Right hindlimb (tissue), 1 donor: ENCODE measurements at regions not wholly inside any gene's neighbourhood (a gene's known extent, or its start where the extent isn't known, plus 50 kb on each side); places are given as distances from the start of the nearest gene placed in this dataset.
A peak's percentile ranks its signal among the peaks of the same experiment; 100 is the strongest.
"Not testable (repeated sequence)": the region's sequence is repeated elsewhere in the genome, so short reads cannot be mapped to it uniquely, and the experiment has no call there.

Source experiments
- DNase-seq: peaks from one replicate; pipeline ENCODE4 v3.0.0-alpha.2; 2018

DNA sequence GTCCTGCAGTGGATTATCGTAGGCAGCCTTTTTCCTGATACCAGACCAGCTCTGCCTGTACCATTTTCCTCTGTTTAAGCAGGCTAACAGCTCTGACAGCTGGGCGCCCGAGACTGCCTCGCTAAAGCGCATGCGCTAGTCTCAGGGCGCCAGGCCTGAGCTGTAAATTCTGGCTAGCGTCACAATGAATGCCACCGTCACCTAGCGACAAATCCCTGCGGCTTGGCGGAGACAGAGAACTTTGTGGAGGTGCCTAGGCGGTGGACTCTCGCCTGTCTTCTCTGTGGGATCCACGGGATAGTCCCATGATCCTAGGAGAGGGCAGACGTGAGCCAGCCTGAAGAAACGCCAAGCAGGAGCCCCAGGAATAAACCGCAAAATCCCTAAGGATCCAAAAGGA, 573.9 kb downstream of the KCNJ18 start:
- no peak for DNase-seq

DNA sequence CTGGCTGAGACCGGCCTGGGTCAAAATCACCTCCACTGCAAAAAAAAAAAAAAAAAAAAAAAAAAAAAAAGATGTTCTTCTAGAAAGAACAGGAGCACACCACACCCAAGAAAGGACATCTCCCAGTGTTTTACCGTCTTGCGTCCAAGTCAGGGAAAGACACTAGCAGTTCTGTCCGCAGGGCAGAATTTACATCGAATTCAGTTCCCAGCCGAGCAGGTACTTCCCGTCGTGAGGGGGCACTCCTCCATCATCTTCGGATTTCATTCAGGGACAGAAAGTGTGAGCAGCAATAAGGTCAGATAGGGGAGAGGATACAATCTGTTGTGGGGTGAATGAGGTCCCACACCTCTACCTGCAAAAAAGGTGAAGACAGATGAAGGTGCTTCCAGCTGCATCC, 574.7 kb downstream of the KCNJ18 start:
- DNase-seq: no peak

GRCh38 chr17:22268214-22268911, 576.0 kb downstream of the KCNJ18 start:
- no peak for DNase-seq

GRCh38 chr17:22268912-22269220, 576.5 kb downstream of the KCNJ18 start:
- no peak for DNase-seq

- DNase-seq: no peak
Measured at GRCh38 chr17:22270381-22270780, 578.1 kb downstream of the KCNJ18 start.

- not testable (repeated sequence) for DNase-seq
Measured at GRCh38 chr17:22270809-22271208, 578.5 kb downstream of the KCNJ18 start.

GRCh38 chr17:22272363-22273146, 580.2 kb downstream of the KCNJ18 start:
- no peak for DNase-seq

DNA sequence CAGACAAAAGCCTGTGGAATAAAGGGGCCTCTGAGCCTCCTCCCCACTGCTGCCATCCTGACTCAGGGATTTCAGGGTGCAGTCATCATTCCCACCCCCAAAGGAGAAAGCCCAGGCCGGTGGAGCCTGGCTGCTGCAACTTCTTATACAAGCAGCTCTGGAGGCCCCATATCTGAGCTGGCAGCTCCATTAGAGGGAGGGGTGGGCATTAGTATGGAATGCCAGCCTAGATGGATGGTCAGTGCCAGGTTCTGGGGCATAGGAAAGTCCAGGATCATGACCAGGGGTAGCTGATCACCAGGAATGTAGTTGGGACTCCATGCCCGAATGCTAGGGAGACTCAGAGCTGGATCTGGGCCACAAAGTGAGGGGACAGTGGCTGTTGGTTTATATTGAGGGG, 581.0 kb downstream of the KCNJ18 start:
- no peak for DNase-seq

DNA sequence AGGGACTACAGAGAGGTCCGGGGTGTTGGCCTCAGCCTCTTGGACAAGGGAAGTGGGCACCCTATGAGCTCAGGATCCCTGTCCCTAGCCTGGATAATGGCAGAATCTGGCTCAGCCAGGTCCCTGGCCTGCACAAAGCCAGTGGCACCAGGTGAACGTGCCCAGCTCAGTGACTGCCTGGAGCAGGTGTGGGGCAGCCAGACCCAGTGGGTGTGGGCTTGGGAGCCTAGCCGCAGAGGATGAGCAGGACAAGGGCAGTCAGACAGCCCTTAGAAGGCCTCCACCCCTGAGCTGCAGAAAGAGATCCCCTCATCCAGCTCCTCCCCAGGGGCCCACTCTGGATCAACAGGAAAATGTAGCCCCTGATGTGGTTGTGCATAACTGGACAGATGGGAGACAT, 585.3 kb downstream of the KCNJ18 start:
- peak; percentile 2 for DNase-seq

GRCh38 chr17:22278302-22279275, 586.3 kb downstream of the KCNJ18 start:
- DNase-seq: peak; percentile 5

DNA sequence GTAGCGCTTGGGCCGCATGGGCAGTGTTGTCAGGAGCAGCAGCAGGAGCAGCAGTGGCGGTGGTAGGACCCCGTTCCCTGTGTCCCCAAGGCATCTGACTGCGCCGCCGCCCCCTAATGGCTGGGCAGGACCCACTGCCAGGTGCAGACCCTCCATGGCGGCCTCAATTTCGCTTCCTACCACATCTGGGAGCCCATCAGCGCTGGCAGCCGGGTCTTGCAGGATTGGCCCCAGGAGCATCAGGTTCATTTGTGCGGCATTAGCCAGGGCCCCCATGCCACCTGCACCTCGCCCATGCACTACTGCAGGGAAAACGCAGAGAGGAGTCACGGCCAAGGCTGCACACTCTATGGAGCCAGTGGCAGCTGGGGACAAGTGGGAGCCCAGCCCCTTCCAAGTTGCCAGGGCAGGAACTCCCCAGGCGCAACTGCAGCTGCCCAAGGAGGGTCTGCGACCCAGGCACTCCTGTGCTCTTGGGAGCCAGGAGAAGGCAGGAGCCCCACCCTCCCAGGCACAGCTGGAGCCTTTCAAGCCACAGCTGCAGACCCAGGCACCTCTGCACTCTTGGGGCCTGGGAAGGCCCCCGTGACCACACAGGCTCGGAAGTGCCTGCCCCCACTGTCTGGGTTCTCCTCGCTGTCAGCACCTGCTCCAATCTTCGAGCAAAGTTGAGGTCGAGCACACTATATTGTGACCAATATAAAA, 594.2 kb downstream of the KCNJ18 start:
- no peak for DNase-seq

- DNase-seq: not testable (repeated sequence)
Measured at GRCh38 chr17:22298484-22298951, 606.2 kb downstream of the KCNJ18 start.

- DNase-seq: no peak
Measured at GRCh38 chr17:22300177-22300576, 607.9 kb downstream of the KCNJ18 start.

GRCh38 chr17:22300731-22301352, 608.5 kb downstream of the KCNJ18 start:
- no peak for DNase-seq

DNA sequence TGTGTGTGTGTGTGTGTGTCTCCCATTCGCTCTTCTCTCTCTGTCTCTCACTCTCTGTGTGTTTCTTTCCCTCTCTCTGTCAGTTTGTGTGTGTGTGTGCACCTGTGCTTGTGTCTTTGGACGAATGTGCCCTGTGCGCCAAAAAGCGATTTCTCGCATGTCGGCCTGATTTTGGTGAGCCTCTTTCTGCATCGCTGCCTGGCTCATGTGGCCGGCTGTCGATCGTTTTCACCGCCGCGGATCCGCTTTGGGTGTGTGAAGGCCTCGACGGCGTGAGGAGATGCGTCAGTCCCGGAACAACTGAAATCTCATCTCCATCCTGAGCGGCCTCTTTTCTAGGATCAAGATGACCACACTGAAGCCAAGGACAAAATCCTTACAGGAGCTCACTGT, 609.0 kb downstream of the KCNJ18 start:
- no peak for DNase-seq

DNA sequence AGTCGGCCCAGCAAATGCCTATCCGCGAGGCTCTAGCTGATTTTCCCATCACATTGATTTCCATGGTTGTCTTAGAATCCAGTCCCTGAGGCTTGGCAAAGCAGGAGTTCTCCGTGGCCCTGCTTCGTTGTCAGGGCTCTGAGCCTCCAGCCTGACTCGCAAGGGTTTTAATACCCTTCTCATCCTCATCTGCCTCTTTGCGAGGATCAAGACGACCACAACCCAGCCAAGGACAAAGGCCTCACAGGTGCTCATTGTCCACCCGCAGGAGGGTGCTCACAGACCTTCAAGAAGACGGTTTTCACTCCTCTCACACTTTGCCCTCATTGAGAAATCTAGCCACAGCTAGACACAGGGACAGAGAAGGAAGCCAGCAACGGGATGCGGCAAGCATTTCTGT, 610.8 kb downstream of the KCNJ18 start:
- no peak for DNase-seq

GRCh38 chr17:22303865-22304264, 611.5 kb downstream of the KCNJ18 start:
- no peak for DNase-seq

GRCh38 chr17:22304667-22305303, 612.5 kb downstream of the KCNJ18 start:
- DNase-seq: no peak

GRCh38 chr17:22305356-22306071, 613.2 kb downstream of the KCNJ18 start:
- no peak for DNase-seq

DNA sequence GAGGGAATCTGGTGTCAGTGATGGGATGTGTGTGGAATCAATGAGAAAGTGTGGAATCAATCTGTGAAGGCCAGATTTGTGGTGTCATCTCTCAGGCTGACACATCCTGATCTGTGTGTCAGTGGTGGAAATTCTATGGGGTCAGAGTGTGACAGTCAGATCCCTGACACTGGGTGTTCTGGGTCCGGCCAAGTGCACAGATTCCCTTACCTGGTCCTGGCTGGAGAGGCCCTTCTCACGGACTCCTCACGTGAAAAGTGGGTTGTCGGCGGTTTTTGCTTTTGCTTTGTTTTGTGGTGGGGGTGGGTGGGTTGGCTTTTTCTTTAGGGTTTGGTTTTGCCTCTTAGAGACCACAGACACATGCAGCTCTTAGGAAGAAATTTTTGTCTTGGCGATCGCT, 618.0 kb downstream of the KCNJ18 start:
- DNase-seq: not testable (repeated sequence)
